ENCODE measurements at regions not wholly inside any gene's neighbourhood (a gene's known extent, or its start where the extent isn't known, plus 50 kb on each side); places are given as distances from the start of the nearest gene placed in this dataset.

- no peaks in the 10 kb centered on the region for H4K20me1 ChIP-seq (ENCODE audit: insufficient read depth)
- no peaks in the 10 kb centered on the region for H3K36me3 ChIP-seq (ENCODE audit: control insufficient read depth in 1 of 2, insufficient read depth in 2 of 2, low read length in 2 of 2)
- H3K27ac ChIP-seq (ENCODE audit: low read depth, low read length), result no peak overlapping the region
- no peak overlapping the region for H2AFZ ChIP-seq (ENCODE audit: low read depth, low read length, poor library complexity, severe bottlenecking)
- no TSS peak for BruUV-seq (replicated peaks)
- ChIA-PET CTCF (no interaction called here), RAD21 (ENCODE audit: low non-redundant PET in 1 of 2, low total read pairs in 2 of 2, uncharacterized antibody in 2 of 2, unreplicated experiment in 2 of 2) (no interaction called here), POLR2A (no interaction called here)
- H3K4me3 ChIP-seq (replicated peaks in 1 of 2; ENCODE audit: low read depth in 1 of 2, low read length in 2 of 2), result no peak overlapping the region
- H3K79me2 ChIP-seq (ENCODE audit: insufficient read depth, low read length), result no peaks in the 10 kb centered on the region
- intact Hi-C loops (cut with micrococcal nuclease), result no loop called here
- no peak for DNase-seq (ENCODE audit: low read depth, low spot score)
- no peaks in the 10 kb centered on the region for H3K4me1 ChIP-seq (ENCODE audit: control insufficient read depth in 1 of 2, insufficient read depth in 2 of 2, low read length in 2 of 2)
- TF ChIP-seq TCF7L2 (IDR thresholded peaks at IDR 0.05; ENCODE audit: borderline replicate concordance, extremely low read depth, insufficient read depth, insufficient read length), result no peak
- TF ChIP-seq, protein P1, sequence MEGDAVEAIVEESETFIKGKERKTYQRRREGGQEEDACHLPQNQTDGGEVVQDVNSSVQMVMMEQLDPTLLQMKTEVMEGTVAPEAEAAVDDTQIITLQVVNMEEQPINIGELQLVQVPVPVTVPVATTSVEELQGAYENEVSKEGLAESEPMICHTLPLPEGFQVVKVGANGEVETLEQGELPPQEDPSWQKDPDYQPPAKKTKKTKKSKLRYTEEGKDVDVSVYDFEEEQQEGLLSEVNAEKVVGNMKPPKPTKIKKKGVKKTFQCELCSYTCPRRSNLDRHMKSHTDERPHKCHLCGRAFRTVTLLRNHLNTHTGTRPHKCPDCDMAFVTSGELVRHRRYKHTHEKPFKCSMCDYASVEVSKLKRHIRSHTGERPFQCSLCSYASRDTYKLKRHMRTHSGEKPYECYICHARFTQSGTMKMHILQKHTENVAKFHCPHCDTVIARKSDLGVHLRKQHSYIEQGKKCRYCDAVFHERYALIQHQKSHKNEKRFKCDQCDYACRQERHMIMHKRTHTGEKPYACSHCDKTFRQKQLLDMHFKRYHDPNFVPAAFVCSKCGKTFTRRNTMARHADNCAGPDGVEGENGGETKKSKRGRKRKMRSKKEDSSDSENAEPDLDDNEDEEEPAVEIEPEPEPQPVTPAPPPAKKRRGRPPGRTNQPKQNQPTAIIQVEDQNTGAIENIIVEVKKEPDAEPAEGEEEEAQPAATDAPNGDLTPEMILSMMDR (IDR thresholded peaks at IDR 0.05 in 2 of 3, conservative IDR thresholded peaks at IDR 0.05 in 1 of 3; ENCODE audit: borderline replicate concordance in 1 of 3, insufficient read depth in 1 of 3, low read depth in 2 of 3, low read length in 2 of 3), result no peak
- H3K9ac ChIP-seq (ENCODE audit: low read length), result no peak overlapping the region
- H3K9me3 ChIP-seq (ENCODE audit: control insufficient read depth in 1 of 2, insufficient read depth in 1 of 2, low read depth in 1 of 2, low read length in 2 of 2), result no peaks in the 10 kb centered on the region
- H3K4me2 ChIP-seq (ENCODE audit: low read length), result no peak overlapping the region
- no peak for ATAC-seq
- H3K27me3 ChIP-seq (ENCODE audit: insufficient read depth, low read length), result peaks cover 58% of the 10 kb centered on the region
- H3K9me2 ChIP-seq (ENCODE audit: insufficient read depth), result no peaks in the 10 kb centered on the region
These were observed 188.8 kb downstream of the LSM5 start for GRCh38 chr7:32301427-32301826.

DNA sequence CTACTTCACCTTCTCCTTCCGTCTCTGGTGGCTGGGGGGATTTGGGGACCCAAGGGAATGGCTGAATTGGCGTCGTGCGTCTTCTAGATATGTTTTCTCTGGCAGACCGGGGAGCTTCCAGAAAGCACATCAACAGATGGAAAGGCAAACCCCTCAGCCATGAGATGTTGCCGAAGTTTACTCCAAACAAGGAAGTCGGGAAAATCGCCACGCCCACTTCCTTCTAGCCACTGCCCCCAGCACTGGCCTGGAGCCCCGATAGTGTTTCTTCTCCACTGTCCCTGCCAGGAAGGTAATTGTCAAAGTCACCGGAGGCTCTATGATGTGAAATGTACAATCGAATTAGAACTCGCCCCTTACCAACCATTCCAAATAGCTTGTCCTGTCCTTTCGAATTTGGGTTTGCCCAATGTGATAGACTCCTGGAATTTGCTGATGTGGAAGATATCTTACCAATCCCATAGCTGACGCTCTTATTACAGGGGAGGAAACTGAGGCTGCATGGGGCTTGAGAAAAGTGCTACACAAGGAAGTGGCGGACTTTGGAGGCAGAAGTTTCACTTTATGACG, 191.0 kb downstream of the LSM5 start:
- no peaks in the 10 kb centered on the region for H3K9me2 ChIP-seq (ENCODE audit: insufficient read depth)
- peaks cover 44% of the 10 kb centered on the region for H3K27me3 ChIP-seq (ENCODE audit: insufficient read depth, low read length)
- no peaks in the 10 kb centered on the region for H3K4me1 ChIP-seq (ENCODE audit: control insufficient read depth in 1 of 2, insufficient read depth in 2 of 2, low read length in 2 of 2)
- no peaks in the 10 kb centered on the region for H3K79me2 ChIP-seq (ENCODE audit: insufficient read depth, low read length)
- H4K20me1 ChIP-seq (ENCODE audit: insufficient read depth), result no peaks in the 10 kb centered on the region
- no peak overlapping the region for H3K4me3 ChIP-seq (replicated peaks in 1 of 2; ENCODE audit: low read depth in 1 of 2, low read length in 2 of 2)
- TF ChIP-seq YY1 (IDR thresholded peaks at IDR 0.05; ENCODE audit: extremely low read depth, insufficient replicate concordance, low read depth, low read length) (no peak), POLR2AphosphoS5 (IDR thresholded peaks at IDR 0.05; ENCODE audit: low read depth, low read length) (no peak), SIN3A (IDR thresholded peaks at IDR 0.05; ENCODE audit: low read depth) (no peak), EZH2 (IDR thresholded peaks at IDR 0.05) (no peak), EGR1 (IDR thresholded peaks at IDR 0.05; ENCODE audit: low read depth) (no peak), RAD21 (IDR thresholded peaks at IDR 0.05; ENCODE audit: low read depth) (no peak), ELF1 (IDR thresholded peaks at IDR 0.05; ENCODE audit: borderline replicate concordance, low read depth) (no peak), JUND (IDR thresholded peaks at IDR 0.05) (no peak), TCF7L2 (IDR thresholded peaks at IDR 0.05; ENCODE audit: borderline replicate concordance, extremely low read depth, insufficient read depth, insufficient read length) (no peak), CEBPB (IDR thresholded peaks at IDR 0.05; ENCODE audit: low read depth) (no peak)
- TF ChIP-seq, protein P2, sequence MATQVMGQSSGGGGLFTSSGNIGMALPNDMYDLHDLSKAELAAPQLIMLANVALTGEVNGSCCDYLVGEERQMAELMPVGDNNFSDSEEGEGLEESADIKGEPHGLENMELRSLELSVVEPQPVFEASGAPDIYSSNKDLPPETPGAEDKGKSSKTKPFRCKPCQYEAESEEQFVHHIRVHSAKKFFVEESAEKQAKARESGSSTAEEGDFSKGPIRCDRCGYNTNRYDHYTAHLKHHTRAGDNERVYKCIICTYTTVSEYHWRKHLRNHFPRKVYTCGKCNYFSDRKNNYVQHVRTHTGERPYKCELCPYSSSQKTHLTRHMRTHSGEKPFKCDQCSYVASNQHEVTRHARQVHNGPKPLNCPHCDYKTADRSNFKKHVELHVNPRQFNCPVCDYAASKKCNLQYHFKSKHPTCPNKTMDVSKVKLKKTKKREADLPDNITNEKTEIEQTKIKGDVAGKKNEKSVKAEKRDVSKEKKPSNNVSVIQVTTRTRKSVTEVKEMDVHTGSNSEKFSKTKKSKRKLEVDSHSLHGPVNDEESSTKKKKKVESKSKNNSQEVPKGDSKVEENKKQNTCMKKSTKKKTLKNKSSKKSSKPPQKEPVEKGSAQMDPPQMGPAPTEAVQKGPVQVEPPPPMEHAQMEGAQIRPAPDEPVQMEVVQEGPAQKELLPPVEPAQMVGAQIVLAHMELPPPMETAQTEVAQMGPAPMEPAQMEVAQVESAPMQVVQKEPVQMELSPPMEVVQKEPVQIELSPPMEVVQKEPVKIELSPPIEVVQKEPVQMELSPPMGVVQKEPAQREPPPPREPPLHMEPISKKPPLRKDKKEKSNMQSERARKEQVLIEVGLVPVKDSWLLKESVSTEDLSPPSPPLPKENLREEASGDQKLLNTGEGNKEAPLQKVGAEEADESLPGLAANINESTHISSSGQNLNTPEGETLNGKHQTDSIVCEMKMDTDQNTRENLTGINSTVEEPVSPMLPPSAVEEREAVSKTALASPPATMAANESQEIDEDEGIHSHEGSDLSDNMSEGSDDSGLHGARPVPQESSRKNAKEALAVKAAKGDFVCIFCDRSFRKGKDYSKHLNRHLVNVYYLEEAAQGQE (IDR thresholded peaks at IDR 0.05; ENCODE audit: low read depth), result no peak
- TF ChIP-seq, protein P3, sequence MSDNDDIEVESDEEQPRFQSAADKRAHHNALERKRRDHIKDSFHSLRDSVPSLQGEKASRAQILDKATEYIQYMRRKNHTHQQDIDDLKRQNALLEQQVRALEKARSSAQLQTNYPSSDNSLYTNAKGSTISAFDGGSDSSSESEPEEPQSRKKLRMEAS (IDR thresholded peaks at IDR 0.05), result no peak
- RAD21 ChIA-PET (ENCODE audit: low non-redundant PET in 1 of 2, low total read pairs in 2 of 2, uncharacterized antibody in 2 of 2, unreplicated experiment in 2 of 2), result no interaction called here
- intact Hi-C loops (cut with micrococcal nuclease), result no loop called here
- no peak overlapping the region for H3K27ac ChIP-seq (ENCODE audit: low read depth, low read length)
- BruUV-seq (replicated peaks), result no TSS peak
- no peak overlapping the region for H2AFZ ChIP-seq (ENCODE audit: low read depth, low read length, poor library complexity, severe bottlenecking)
- H3K9me3 ChIP-seq (ENCODE audit: control insufficient read depth in 1 of 2, insufficient read depth in 1 of 2, low read depth in 1 of 2, low read length in 2 of 2), result no peaks in the 10 kb centered on the region
- POLR2A ChIA-PET, result no interaction called here
- H3K9ac ChIP-seq (ENCODE audit: low read length), result no peak overlapping the region
- no peak overlapping the region for H3K4me2 ChIP-seq (ENCODE audit: low read length)
- DNase-seq (ENCODE audit: low read depth, low spot score) (no peak), ATAC-seq (no peak)
- CTCF ChIA-PET, result no interaction called here
- H3K36me3 ChIP-seq (ENCODE audit: control insufficient read depth in 1 of 2, insufficient read depth in 2 of 2, low read length in 2 of 2), result no peaks in the 10 kb centered on the region

All from HCT116 (cell line).